ENCODE measurements at regions not wholly inside any gene's neighbourhood (a gene's known extent, or its start where the extent isn't known, plus 50 kb on each side); places are given as distances from the start of the nearest gene placed in this dataset.
"Not testable (repeated sequence)": the region's sequence is repeated elsewhere in the genome, so short reads cannot be mapped to it uniquely, and the experiment has no call there.

DNA sequence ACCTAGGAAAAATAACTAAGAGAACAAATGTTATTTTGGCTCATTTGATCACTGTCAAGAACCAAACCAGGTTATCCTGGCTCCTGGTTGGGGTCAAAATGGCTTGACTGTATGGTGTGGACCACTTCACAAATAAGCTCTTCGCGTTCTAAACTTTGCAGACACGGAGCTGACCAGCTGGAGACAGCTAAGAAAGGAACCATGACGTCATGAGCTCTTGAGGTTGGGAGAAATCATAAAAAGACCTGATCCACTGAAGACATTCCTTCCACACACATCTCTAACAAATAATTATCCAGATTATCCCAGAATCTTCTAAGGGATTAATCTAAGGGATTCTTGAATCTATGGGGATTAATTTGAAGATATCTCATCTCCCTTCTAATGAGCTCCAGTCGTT is 321.5 kb upstream of the IGF1R start:
- H3K9ac ChIP-seq (ENCODE audit: low read depth, low read length), result no peak overlapping the region
- H3K27ac ChIP-seq (ENCODE audit: low read depth, low read length), result no peak overlapping the region
- 73% methylated on average over 5 of the region's 5 CpGs for WGBS
- 0 out of 2 replicates have a peak, but pooled peaks cover 8% of the 10 kb centered on the region for H3K4me1 ChIP-seq (ENCODE audit: insufficient read depth, low read length)
- no peak overlapping the region for H3K4me3 ChIP-seq (ENCODE audit: low read length)
- peaks cover 19% of the 10 kb centered on the region for H3K9me3 ChIP-seq (ENCODE audit: insufficient read depth, low read depth, low read length)
- no peaks in the 10 kb centered on the region for H3K27me3 ChIP-seq (ENCODE audit: insufficient read depth, low read length)
- H3K36me3 ChIP-seq (ENCODE audit: insufficient read depth, low read length), result no peaks in the 10 kb centered on the region

DNA sequence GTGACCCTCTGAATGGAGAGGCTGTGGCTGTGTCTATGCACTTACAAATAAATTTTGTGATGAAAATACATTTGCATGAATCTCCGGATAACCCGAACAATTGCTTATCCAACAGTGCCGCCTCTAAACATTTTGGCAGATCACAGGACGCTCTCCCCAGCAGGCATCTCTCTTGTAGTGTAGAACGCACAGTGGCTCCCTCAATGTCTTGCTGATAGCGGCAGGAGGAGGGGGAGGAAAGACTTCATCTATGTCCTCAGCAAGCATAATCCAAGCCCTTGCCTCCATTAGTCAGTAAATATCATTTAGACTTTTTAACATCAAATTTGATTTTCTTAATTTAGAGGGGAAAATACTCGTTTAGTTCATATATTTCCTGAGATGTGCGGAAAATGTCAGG is 318.1 kb upstream of the IGF1R start:
- H3K27me3 ChIP-seq (ENCODE audit: insufficient read depth, low read length), result no peaks in the 10 kb centered on the region
- H3K9me3 ChIP-seq (ENCODE audit: insufficient read depth, low read depth, low read length), result peaks cover 6% of the 10 kb centered on the region
- no peak overlapping the region for H3K4me3 ChIP-seq (ENCODE audit: low read length)
- 0 out of 2 replicates have a peak, but pooled peaks cover 8% of the 10 kb centered on the region for H3K4me1 ChIP-seq (ENCODE audit: insufficient read depth, low read length)
- WGBS, result 74% methylated on average over 8 of the region's 8 CpGs
- no peaks in the 10 kb centered on the region for H3K36me3 ChIP-seq (ENCODE audit: insufficient read depth, low read length)
- H3K9ac ChIP-seq (ENCODE audit: low read depth, low read length), result no peak overlapping the region
- no peak overlapping the region for H3K27ac ChIP-seq (ENCODE audit: low read depth, low read length)

DNA sequence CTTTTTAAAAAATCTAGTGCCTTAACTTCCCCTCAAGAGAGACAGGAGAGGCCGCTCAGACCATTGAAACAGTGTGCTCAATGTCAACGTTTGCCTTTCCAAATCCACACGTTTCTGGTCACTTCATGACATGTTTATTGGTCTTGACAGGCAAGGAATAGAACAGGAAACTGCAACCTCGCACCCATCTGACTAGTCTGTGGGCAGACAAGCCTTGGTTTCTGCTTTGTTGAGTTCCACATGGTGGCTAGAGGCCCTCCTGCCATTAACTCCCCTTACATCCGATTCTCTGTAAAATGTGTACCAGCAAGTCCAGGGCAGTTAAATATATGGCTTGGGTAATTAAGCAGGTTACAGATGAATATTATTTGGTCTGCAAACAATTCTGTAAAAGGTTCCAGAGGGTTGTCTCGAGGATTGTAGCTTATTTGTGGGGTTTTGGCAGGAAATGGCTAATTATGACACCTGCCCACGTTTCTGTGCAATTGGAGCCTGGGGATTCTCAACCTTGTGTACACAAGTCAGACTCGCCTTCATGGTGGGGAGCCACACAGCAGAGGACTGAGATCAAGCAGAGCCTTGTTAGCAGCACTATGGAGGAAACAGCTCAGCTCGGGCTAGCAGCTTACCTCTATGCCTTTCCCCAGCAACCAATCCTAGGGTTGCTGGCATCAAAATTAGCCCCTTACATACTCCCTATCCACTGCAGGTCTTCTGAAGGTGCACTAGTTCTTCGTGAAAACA is 317.5 kb upstream of the IGF1R start:
- H3K36me3 ChIP-seq (ENCODE audit: insufficient read depth, low read length), result no peaks in the 10 kb centered on the region
- no peaks in the 10 kb centered on the region for H3K9me3 ChIP-seq (ENCODE audit: insufficient read depth, low read depth, low read length)
- H3K4me3 ChIP-seq (ENCODE audit: low read length), result no peak overlapping the region
- H3K27ac ChIP-seq (ENCODE audit: low read depth, low read length), result no peak overlapping the region
- no peak overlapping the region for H3K9ac ChIP-seq (ENCODE audit: low read depth, low read length)
- H3K27me3 ChIP-seq (ENCODE audit: insufficient read depth, low read length), result no peaks in the 10 kb centered on the region
- H3K4me1 ChIP-seq (ENCODE audit: insufficient read depth, low read length), result 0 out of 2 replicates have a peak, but pooled peaks cover 8% of the 10 kb centered on the region
- 85% methylated on average over 10 of the region's 10 CpGs for WGBS

DNA sequence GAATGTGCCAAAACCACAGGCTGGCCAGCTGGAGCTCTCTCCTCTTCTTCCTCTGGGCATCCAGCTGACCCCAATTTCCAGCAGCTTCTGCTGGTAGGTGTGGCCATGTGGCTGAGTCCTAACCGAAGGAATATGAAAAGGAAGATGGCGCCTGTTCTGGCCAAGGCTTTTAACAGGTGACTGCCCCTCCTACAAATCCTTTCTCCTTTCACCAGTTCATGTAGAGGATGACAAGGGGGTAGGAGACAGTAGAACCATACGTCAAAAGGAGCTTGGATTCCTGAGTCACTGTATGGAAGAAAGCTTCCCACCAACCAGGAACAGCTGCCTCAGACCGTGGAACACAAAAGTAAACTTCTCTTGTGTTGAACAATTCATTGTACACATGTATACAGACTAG is 316.7 kb upstream of the IGF1R start:
- WGBS, result 98% methylated on average over 4 of the region's 4 CpGs
- H3K4me1 ChIP-seq (ENCODE audit: insufficient read depth, low read length), result 0 out of 2 replicates have a peak, but pooled peaks cover 8% of the 10 kb centered on the region
- H3K9ac ChIP-seq (ENCODE audit: low read depth, low read length), result no peak overlapping the region
- H3K36me3 ChIP-seq (ENCODE audit: insufficient read depth, low read length), result no peaks in the 10 kb centered on the region
- no peaks in the 10 kb centered on the region for H3K27me3 ChIP-seq (ENCODE audit: insufficient read depth, low read length)
- no peak overlapping the region for H3K4me3 ChIP-seq (ENCODE audit: low read length)
- no peak overlapping the region for H3K27ac ChIP-seq (ENCODE audit: low read depth, low read length)
- no peaks in the 10 kb centered on the region for H3K9me3 ChIP-seq (ENCODE audit: insufficient read depth, low read depth, low read length)

DNA sequence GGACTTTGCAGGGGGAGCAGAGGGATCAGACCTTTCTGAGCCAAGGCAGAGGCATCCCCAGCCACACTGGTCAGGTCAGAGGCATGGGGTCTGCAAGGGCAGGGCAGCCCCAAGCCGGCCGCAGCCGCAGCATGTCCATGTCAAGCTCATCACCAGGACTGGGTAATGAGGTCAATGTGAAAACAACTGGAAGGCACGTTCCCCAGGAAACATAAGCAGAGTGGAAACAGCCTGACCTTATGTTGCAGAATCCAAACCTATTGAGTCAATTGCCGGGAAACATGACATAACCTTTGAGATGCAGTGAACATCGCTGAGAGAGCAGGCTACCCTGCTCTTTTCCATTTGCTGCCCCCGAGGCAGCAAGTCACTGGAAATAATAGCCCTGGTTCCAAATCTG is 315.1 kb upstream of the IGF1R start:
- H3K27ac ChIP-seq (ENCODE audit: low read depth, low read length), result no peak overlapping the region
- H3K4me1 ChIP-seq (ENCODE audit: insufficient read depth, low read length), result 0 out of 2 replicates have a peak, but pooled peaks cover 8% of the 10 kb centered on the region
- no peak overlapping the region for H3K9ac ChIP-seq (ENCODE audit: low read depth, low read length)
- H3K9me3 ChIP-seq (ENCODE audit: insufficient read depth, low read depth, low read length), result no peaks in the 10 kb centered on the region
- H3K27me3 ChIP-seq (ENCODE audit: insufficient read depth, low read length), result no peaks in the 10 kb centered on the region
- H3K36me3 ChIP-seq (ENCODE audit: insufficient read depth, low read length), result no peaks in the 10 kb centered on the region
- H3K4me3 ChIP-seq (ENCODE audit: low read length), result no peak overlapping the region
- WGBS, result 94% methylated on average over 7 of the region's 7 CpGs

DNA sequence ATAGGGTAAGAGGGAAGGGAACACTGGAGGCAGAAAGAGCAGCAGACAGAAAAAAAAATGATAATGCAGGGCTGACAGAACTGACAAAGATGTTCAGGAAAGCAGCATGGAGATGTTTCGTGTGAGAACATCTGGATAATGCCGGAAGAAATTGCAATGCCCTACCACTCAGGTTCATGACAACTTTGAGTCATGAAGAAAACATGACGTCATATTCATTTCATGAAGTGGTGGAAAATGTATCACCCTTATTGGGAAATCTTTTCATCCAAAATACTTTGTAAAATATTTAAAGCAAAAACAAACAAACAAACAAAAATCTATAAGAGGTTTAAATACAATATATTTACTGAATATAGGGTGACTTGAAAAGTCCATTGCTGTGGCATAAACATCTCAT is 305.4 kb upstream of the IGF1R start:
- Histone ChIP-seq H3K27me3 (ENCODE audit: insufficient read depth, low read length) (no peaks in the 10 kb centered on the region), H3K4me3 (ENCODE audit: low read length) (no peak overlapping the region), H3K27ac (ENCODE audit: low read depth, low read length) (no peak overlapping the region), H3K36me3 (ENCODE audit: insufficient read depth, low read length) (no peaks in the 10 kb centered on the region), H3K9ac (ENCODE audit: low read depth, low read length) (no peak overlapping the region), H3K9me3 (ENCODE audit: insufficient read depth, low read depth, low read length) (no peaks in the 10 kb centered on the region), H3K4me1 (ENCODE audit: insufficient read depth, low read length) (no peaks in the 10 kb centered on the region)
- 90% methylated on average over 2 of the region's 3 CpGs for WGBS

DNA sequence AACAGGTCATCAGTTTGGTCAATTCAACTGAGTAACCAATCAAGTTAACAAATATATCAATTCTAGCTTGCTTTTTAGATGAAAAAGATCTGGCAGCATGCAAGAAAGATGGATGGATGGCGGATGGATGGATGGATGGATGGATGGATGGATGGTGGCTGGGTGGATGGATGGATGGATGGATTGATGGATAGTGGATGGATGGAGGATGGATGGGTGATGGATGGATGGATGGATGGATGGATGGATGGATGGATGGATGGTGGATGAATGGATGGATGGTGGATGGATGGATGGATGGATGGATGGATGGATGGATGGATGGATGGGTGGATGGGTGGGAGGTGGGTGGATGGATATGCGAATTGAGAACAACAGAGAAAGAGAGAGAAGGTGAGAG is 303.7 kb upstream of the IGF1R start:
- H3K4me3 ChIP-seq (ENCODE audit: low read length), result no peak overlapping the region
- H3K9me3 ChIP-seq (ENCODE audit: insufficient read depth, low read depth, low read length), result no peaks in the 10 kb centered on the region
- no peak overlapping the region for H3K27ac ChIP-seq (ENCODE audit: low read depth, low read length)
- WGBS, result 94% methylated on average over 2 of the region's 2 CpGs
- no peak overlapping the region for H3K9ac ChIP-seq (ENCODE audit: low read depth, low read length)
- H3K4me1 ChIP-seq (ENCODE audit: insufficient read depth, low read length), result no peaks in the 10 kb centered on the region
- H3K36me3 ChIP-seq (ENCODE audit: insufficient read depth, low read length), result no peaks in the 10 kb centered on the region
- H3K27me3 ChIP-seq (ENCODE audit: insufficient read depth, low read length), result no peaks in the 10 kb centered on the region

DNA sequence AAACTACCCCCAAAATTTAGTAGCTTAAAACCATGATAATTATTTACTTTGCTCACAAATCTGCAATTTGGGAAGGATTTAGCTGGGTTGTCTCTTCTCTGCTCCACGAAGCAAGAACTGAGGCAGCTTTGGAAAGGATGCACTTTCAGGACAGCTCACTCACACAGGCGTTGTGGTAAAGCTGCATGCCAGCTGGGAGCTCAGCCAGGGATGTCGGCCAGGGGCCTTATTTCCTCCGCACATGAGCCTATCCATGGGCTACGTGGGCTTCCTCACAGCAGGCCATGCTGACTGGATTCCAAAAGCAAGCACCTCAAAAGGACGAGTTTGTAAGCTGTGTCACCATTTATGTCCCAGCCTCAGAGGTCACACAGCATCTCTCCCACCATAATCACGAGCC is 301.3 kb upstream of the IGF1R start:
- H3K36me3 ChIP-seq (ENCODE audit: insufficient read depth, low read length), result no peaks in the 10 kb centered on the region
- H3K9ac ChIP-seq (ENCODE audit: low read depth, low read length), result no peak overlapping the region
- no peaks in the 10 kb centered on the region for H3K9me3 ChIP-seq (ENCODE audit: insufficient read depth, low read depth, low read length)
- H3K27me3 ChIP-seq (ENCODE audit: insufficient read depth, low read length), result no peaks in the 10 kb centered on the region
- H3K4me1 ChIP-seq (ENCODE audit: insufficient read depth, low read length), result no peaks in the 10 kb centered on the region
- no peak overlapping the region for H3K27ac ChIP-seq (ENCODE audit: low read depth, low read length)
- WGBS, result 81% methylated on average over 7 of the region's 7 CpGs
- H3K4me3 ChIP-seq (ENCODE audit: low read length), result no peak overlapping the region

DNA sequence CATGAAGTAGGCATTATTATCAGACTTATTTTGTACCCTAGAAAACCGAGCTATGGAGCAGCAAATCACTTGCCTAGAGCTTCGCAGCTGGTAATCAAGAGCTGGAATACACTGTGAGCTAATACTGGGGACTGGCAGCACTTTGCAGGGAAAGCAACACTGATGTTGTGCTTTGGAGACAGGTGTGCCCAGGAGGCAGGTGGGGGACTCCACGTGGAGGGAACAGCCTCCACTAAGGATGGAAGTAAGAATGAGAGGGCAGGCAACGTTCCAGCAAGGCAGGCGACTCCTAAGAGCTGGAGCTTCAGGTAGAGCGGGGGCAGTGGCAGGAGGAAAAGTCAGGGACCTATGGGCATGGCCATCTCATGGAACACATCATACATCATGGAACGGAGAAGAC is 300.5 kb upstream of the IGF1R start:
- Histone ChIP-seq H3K9ac (ENCODE audit: low read depth, low read length) (no peak overlapping the region), H3K27ac (ENCODE audit: low read depth, low read length) (no peak overlapping the region), H3K4me1 (ENCODE audit: insufficient read depth, low read length) (no peaks in the 10 kb centered on the region), H3K9me3 (ENCODE audit: insufficient read depth, low read depth, low read length) (no peaks in the 10 kb centered on the region), H3K27me3 (ENCODE audit: insufficient read depth, low read length) (no peaks in the 10 kb centered on the region), H3K4me3 (ENCODE audit: low read length) (no peak overlapping the region), H3K36me3 (ENCODE audit: insufficient read depth, low read length) (no peaks in the 10 kb centered on the region)
- 89% methylated on average over 7 of the region's 7 CpGs for WGBS

DNA sequence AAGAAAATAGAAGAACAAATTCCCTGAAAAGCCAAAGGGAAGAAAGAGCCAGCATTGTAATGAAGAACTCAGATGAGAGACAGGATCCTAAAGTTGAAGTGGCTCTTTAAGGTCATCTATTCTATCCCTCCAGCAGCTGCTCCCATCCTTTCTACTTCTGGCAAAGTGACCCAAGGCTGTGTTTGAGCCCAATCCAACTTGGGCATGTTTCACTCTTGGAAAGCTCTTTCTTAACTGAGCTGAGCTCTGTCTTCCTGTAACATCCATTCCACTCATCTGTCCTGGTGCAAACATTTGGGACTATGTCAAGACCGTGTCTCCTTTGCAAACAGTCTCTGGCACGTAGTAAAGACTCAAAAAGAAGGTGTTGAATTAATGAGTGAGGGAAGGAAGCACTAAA is 298.1 kb upstream of the IGF1R start:
- Histone ChIP-seq H3K27me3 (ENCODE audit: insufficient read depth, low read length) (no peaks in the 10 kb centered on the region), H3K36me3 (ENCODE audit: insufficient read depth, low read length) (no peaks in the 10 kb centered on the region), H3K27ac (ENCODE audit: low read depth, low read length) (no peak overlapping the region), H3K4me3 (ENCODE audit: low read length) (no peak overlapping the region), H3K9me3 (ENCODE audit: insufficient read depth, low read depth, low read length) (no peaks in the 10 kb centered on the region), H3K4me1 (ENCODE audit: insufficient read depth, low read length) (no peaks in the 10 kb centered on the region), H3K9ac (ENCODE audit: low read depth, low read length) (no peak overlapping the region)
- 84% methylated on average over 2 of the region's 2 CpGs for WGBS

DNA sequence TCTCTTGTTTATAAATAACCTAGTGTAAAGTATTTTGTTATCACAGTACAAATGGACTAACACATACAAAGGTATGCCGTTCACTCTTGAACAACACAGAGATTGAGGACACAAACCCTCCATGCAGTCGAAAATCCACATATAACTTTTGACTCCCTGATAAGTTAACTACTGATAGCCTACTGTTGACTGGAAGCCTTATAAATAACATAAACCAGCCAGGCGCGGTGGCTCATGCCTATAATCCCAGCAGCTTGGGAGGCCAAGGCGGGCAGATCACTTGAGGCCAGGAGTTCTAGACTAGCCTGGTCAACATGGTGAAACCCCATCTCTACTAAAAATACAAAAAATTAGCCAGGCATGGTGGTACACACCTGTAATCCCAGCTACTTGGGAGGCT is 290.1 kb upstream of the IGF1R start:
- 96% methylated on average over 5 of the region's 5 CpGs for WGBS
- H3K9me3 ChIP-seq (ENCODE audit: insufficient read depth, low read depth, low read length); H3K27me3 ChIP-seq (ENCODE audit: insufficient read depth, low read length); H3K4me3 ChIP-seq (ENCODE audit: low read length); H3K27ac ChIP-seq (ENCODE audit: low read depth, low read length); H3K36me3 ChIP-seq (ENCODE audit: insufficient read depth, low read length); H3K9ac ChIP-seq (ENCODE audit: low read depth, low read length); H3K4me1 ChIP-seq (ENCODE audit: insufficient read depth, low read length): not testable (repeated sequence)

DNA sequence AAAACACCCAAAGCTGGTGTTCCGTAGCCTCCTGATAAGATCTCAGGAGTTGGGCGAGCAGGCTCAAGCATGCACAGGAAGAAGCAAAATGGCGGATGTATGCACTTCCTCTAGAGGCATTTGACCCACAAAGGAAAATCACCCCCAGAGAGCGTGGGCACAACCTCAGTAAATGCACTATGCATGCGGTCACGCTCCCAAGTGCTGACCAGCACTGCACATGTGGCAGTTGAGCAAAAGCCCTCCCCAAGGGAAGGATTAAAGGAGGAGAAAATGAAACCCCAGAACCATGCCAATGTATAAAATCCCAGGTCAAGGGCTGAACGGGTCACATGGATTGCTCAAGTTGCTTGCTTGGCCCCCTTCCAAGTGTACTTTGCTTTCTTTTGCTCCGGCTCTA is 289.4 kb upstream of the IGF1R start:
- H3K4me1 ChIP-seq (ENCODE audit: insufficient read depth, low read length), result no peaks in the 10 kb centered on the region
- H3K9ac ChIP-seq (ENCODE audit: low read depth, low read length), result no peak overlapping the region
- no peaks in the 10 kb centered on the region for H3K36me3 ChIP-seq (ENCODE audit: insufficient read depth, low read length)
- WGBS, result 88% methylated on average over 8 of the region's 8 CpGs
- no peak overlapping the region for H3K27ac ChIP-seq (ENCODE audit: low read depth, low read length)
- H3K9me3 ChIP-seq (ENCODE audit: insufficient read depth, low read depth, low read length), result no peaks in the 10 kb centered on the region
- H3K27me3 ChIP-seq (ENCODE audit: insufficient read depth, low read length), result no peaks in the 10 kb centered on the region
- no peak overlapping the region for H3K4me3 ChIP-seq (ENCODE audit: low read length)
